OCI-LY1 (cell line): ENCODE measurements at regions not wholly inside any gene's neighbourhood (a gene's known extent, or its start where the extent isn't known, plus 50 kb on each side); places are given as distances from the start of the nearest gene placed in this dataset.
"Not testable (repeated sequence)": the region's sequence is repeated elsewhere in the genome, so short reads cannot be mapped to it uniquely, and the experiment has no call there.

Experiments
- H2AFZ ChIP-seq: fragments of 200-600 bp; sonication (generic), shearing (Covaris generic); 2 replicates; pipeline ENCODE4 v1.6.0; 2014; ENCODE audit warnings: antibody characterized with exemption, mild to moderate bottlenecking, low read length
- H3F3A ChIP-seq: fragments of 200-600 bp; sonication (generic), shearing (Covaris generic); 2 replicates; pipeline ENCODE4 v1.6.0; 2014; ENCODE audit warnings: mild to moderate bottlenecking, antibody characterized with exemption, low read length, moderate library complexity; ENCODE audit not compliant: insufficient read depth
- H3K27ac ChIP-seq: fragments of 200-600 bp; sonication (generic); 2 replicates; pipeline ENCODE4 v1.5.1; 2014; ENCODE audit warnings: low read length, mixed run types, mild to moderate bottlenecking, low read depth; ENCODE audit not compliant: poor library complexity, severe bottlenecking
- H3K27me3 ChIP-seq: fragments of 200-600 bp; sonication (generic); 2 replicates; pipeline ENCODE4 v1.6.0; 2014; ENCODE audit warnings: antibody characterized with exemption, mild to moderate bottlenecking, low read length, moderate library complexity; ENCODE audit not compliant: insufficient read depth
- H3K36me3 ChIP-seq: fragments of 200-600 bp; sonication (generic); 2 replicates; pipeline ENCODE4 v1.6.1; 2014; ENCODE audit warnings: mild to moderate bottlenecking, antibody characterized with exemption, low read length, moderate library complexity, mixed read lengths; ENCODE audit not compliant: insufficient read depth
- H3K4me1 ChIP-seq: fragments of 200-600 bp; sonication (generic); 2 replicates; pipeline ENCODE4 v1.5.1; 2014; ENCODE audit warnings: mild to moderate bottlenecking, low read length, moderate library complexity; ENCODE audit not compliant: insufficient read depth, severe bottlenecking
- H3K4me2 ChIP-seq: fragments of 200-600 bp; sonication (generic), shearing (Covaris generic); 2 replicates; pipeline ENCODE4 v1.6.1; 2014; ENCODE audit warnings: low read length
- H3K4me3 ChIP-seq: fragments of 200-600 bp; sonication (generic); 2 replicates; pipeline ENCODE4 v1.5.1; 2014; ENCODE audit warnings: low read length, low read depth, mild to moderate bottlenecking, mixed read lengths; ENCODE audit not compliant: poor library complexity, severe bottlenecking
- H3K79me2 ChIP-seq: fragments of 200-600 bp; shearing (Covaris generic); 2 replicates; pipeline ENCODE4 v1.6.1; 2016; ENCODE audit warnings: mixed run types, low read length, mixed read lengths; ENCODE audit not compliant: insufficient read depth
- H3K9ac ChIP-seq: fragments of 200-600 bp; sonication (generic), shearing (Covaris generic); 2 replicates; pipeline ENCODE4 v1.6.1; 2014; ENCODE audit warnings: mild to moderate bottlenecking, low read length, mixed read lengths
- H3K9me2 ChIP-seq: fragments of 200-600 bp; sonication (generic), shearing (Covaris generic); 2 replicates; pipeline ENCODE4 v1.6.1; 2014; ENCODE audit warnings: low read depth, mild to moderate bottlenecking, low read length, mixed read lengths
- H3K9me3 ChIP-seq: fragments of 200-600 bp; shearing (Covaris generic); 2 replicates; pipeline ENCODE4 v1.6.1; 2014; ENCODE audit warnings: low read length, mixed read lengths
- H4K20me1 ChIP-seq: fragments of 200-600 bp; sonication (generic), shearing (Covaris generic); 2 replicates; pipeline ENCODE4 v1.6.0; 2016; ENCODE audit warnings: mild to moderate bottlenecking, low read length; ENCODE audit not compliant: insufficient read depth
- CTCF ChIP-seq: fragments of 200-600 bp; sonication (generic), shearing (Covaris generic); IDR thresholded peaks from 2 replicates; pipeline ENCODE4 v1.5.1; 2017; ENCODE audit warnings: mild to moderate bottlenecking, antibody characterized with exemption, low read length, moderate library complexity, mixed read lengths
- EZH2 ChIP-seq: fragments of 200-600 bp; sonication (generic), shearing (Covaris generic); IDR thresholded peaks from 2 replicates; pipeline ENCODE4 v1.8.0; 2017; ENCODE audit warnings: borderline replicate concordance, mixed run types, mild to moderate bottlenecking, antibody characterized with exemption, low read length, moderate library complexity, mixed read lengths

GRCh38 chr5:100647461-100648230 is 112.5 kb downstream of the FAM174A start:
- Histone ChIP-seq H3K4me2 (no peak overlapping the region), H2AFZ (no peak overlapping the region)

GRCh38 chr5:100654895-100655294 is 119.7 kb downstream of the FAM174A start:
- Histone ChIP-seq H3K4me2 (no peak overlapping the region), H3K4me1 (no peaks in the 10 kb centered on the region), H4K20me1 (no peaks in the 10 kb centered on the region), H2AFZ (no peak overlapping the region), H3K27me3 (no peaks in the 10 kb centered on the region), H3K27ac (no peak overlapping the region), H3K9me3 (no peaks in the 10 kb centered on the region), H3K79me2 (no peaks in the 10 kb centered on the region), H3K9me2 (no peaks in the 10 kb centered on the region), H3F3A (no peaks in the 10 kb centered on the region), H3K4me3 (no peak overlapping the region), H3K36me3 (no peaks in the 10 kb centered on the region), H3K9ac (no peak overlapping the region)
- TF ChIP-seq CTCF = no peak
- TF ChIP-seq EZH2 = no peak

More at GRCh38 chr5:100647461-100648230, 112.5 kb downstream of the FAM174A start:
- no peak for TF ChIP-seq CTCF
- TF ChIP-seq EZH2 = no peak
- no peak overlapping the region for H3K4me3 ChIP-seq
- H4K20me1 ChIP-seq = no peaks in the 10 kb centered on the region
- H3K9ac ChIP-seq = no peak overlapping the region
- H3K9me3 ChIP-seq = no peaks in the 10 kb centered on the region
- no peaks in the 10 kb centered on the region for H3K4me1 ChIP-seq
- no peaks in the 10 kb centered on the region for H3K79me2 ChIP-seq
- H3K36me3 ChIP-seq = no peaks in the 10 kb centered on the region
- no peaks in the 10 kb centered on the region for H3F3A ChIP-seq
- no peak overlapping the region for H3K27ac ChIP-seq
- no peaks in the 10 kb centered on the region for H3K27me3 ChIP-seq
- no peaks in the 10 kb centered on the region for H3K9me2 ChIP-seq

GRCh38 chr5:100656771-100657170 is 121.6 kb downstream of the FAM174A start:
- H3K9me3 ChIP-seq, H3K4me2 ChIP-seq, H3K9ac ChIP-seq, H2AFZ ChIP-seq, H3K79me2 ChIP-seq, H4K20me1 ChIP-seq, H3K9me2 ChIP-seq, H3K4me3 ChIP-seq, H3K27ac ChIP-seq, H3F3A ChIP-seq, H3K27me3 ChIP-seq, H3K36me3 ChIP-seq, H3K4me1 ChIP-seq: not testable (repeated sequence)
